Tibial artery (tissue), 4 donors: ENCODE measurements at regions not wholly inside any gene's neighbourhood (a gene's known extent, or its start where the extent isn't known, plus 50 kb on each side); places are given as distances from the start of the nearest gene placed in this dataset.

Experiments
- DNase-seq, 2 donors: peaks; one replicate each; pipeline ENCODE4 v3.0.0-alpha.2; 2019
- H3K27ac ChIP-seq, 2 donors: fragments of 200-600 bp; sonication (generic) in 1 of 2; 1 replicate in 1 of 2; 2 replicates in 1 of 2; pipeline ENCODE4 v1.5.1; 2018 to 2019; ENCODE audit warnings: mild to moderate bottlenecking in 1 of 2
- H3K27me3 ChIP-seq, 2 donors: fragments of 200-600 bp; sonication (generic) in 1 of 2; one replicate each; pipeline versions ENCODE4 v1.5.1 to v1.6.0; 2016 to 2019
- H3K36me3 ChIP-seq, 3 donors: fragments of 200-600 bp; sonication (generic) in 2 of 3; one replicate each; pipeline ENCODE4 v1.5.1; 2016 to 2019; ENCODE audit warnings: mild to moderate bottlenecking in 2 of 3
- H3K4me1 ChIP-seq, 4 donors: fragments of 200-600 bp; sonication (generic) in 2 of 4; 1 replicate in 3 of 4; 2 replicates in 1 of 4; pipeline ENCODE4 v1.5.1; 2016 to 2019
- H3K4me3 ChIP-seq, 2 donors: fragments of 200-600 bp; sonication (generic) in 1 of 2; 1 replicate in 1 of 2; 2 replicates in 1 of 2; pipeline ENCODE4 v1.5.1; 2018 to 2019; ENCODE audit warnings: mild to moderate bottlenecking in 2 of 2
- H3K9me3 ChIP-seq, 3 donors: fragments of 200-600 bp; sonication (generic) in 1 of 3; one replicate each; pipeline ENCODE4 v1.5.1; 2016 to 2019
- intact Hi-C: fragments of 100-400 bp; cut with DNase I; formaldehyde crosslinking; loops from one replicate; pipeline ENCODE4 v1.15.0; 2023; ENCODE audit warnings: low total_unique reads
- TF ChIP-seq, protein P1 (sequence below), 2 experiments: fragments of 200-600 bp in 1 of 2; fragments of 450-650 bp in 1 of 2; IDR thresholded peaks; one replicate each; pipeline ENCODE4 v1.5.1; 2017 to 2019; ENCODE audit warnings: antibody characterized with exemption in 2 of 2, mild to moderate bottlenecking in 1 of 2, moderate library complexity in 1 of 2

GRCh38 chr6:102986086-102986485, 1592.6 kb downstream of the GRIK2 start:
- DNase-seq: no peak
- intact Hi-C loops: no loop called here
- Histone ChIP-seq H3K4me3 (no peak overlapping the region), H3K4me1 (no peaks in the 10 kb centered on the region), H3K9me3 (no peaks in the 10 kb centered on the region), H3K36me3 (no peaks in the 10 kb centered on the region), H3K27ac (no peak overlapping the region), H3K27me3 (no peaks in the 10 kb centered on the region)
- TF ChIP-seq, protein P1, sequence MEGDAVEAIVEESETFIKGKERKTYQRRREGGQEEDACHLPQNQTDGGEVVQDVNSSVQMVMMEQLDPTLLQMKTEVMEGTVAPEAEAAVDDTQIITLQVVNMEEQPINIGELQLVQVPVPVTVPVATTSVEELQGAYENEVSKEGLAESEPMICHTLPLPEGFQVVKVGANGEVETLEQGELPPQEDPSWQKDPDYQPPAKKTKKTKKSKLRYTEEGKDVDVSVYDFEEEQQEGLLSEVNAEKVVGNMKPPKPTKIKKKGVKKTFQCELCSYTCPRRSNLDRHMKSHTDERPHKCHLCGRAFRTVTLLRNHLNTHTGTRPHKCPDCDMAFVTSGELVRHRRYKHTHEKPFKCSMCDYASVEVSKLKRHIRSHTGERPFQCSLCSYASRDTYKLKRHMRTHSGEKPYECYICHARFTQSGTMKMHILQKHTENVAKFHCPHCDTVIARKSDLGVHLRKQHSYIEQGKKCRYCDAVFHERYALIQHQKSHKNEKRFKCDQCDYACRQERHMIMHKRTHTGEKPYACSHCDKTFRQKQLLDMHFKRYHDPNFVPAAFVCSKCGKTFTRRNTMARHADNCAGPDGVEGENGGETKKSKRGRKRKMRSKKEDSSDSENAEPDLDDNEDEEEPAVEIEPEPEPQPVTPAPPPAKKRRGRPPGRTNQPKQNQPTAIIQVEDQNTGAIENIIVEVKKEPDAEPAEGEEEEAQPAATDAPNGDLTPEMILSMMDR (IDR thresholded peaks at IDR 0.05): no peak

- H3K9me3 ChIP-seq: no peaks in the 10 kb centered on the region
- TF ChIP-seq, protein P1 (IDR thresholded peaks at IDR 0.05): no peak
- no peak for DNase-seq
- intact Hi-C loops: no loop called here
- no peaks in the 10 kb centered on the region for H3K36me3 ChIP-seq
- H3K27ac ChIP-seq: no peak overlapping the region
- no peak overlapping the region for H3K4me3 ChIP-seq
- H3K27me3 ChIP-seq: no peaks in the 10 kb centered on the region
- H3K4me1 ChIP-seq: no peaks in the 10 kb centered on the region
Measured at GRCh38 chr6:102984357-102984756, 1590.8 kb downstream of the GRIK2 start.

- no peak for DNase-seq
- intact Hi-C loops: no loop called here
- Histone ChIP-seq H3K4me3 (no peak overlapping the region), H3K27me3 (no peaks in the 10 kb centered on the region), H3K4me1 (no peaks in the 10 kb centered on the region), H3K9me3 (no peaks in the 10 kb centered on the region), H3K36me3 (no peaks in the 10 kb centered on the region), H3K27ac (no peak overlapping the region)
- TF ChIP-seq, protein P1 (IDR thresholded peaks at IDR 0.05): no peak
Measured at GRCh38 chr6:102981490-102982015, 1588.0 kb downstream of the GRIK2 start.

- Histone ChIP-seq H3K9me3 (no peaks in the 10 kb centered on the region), H3K36me3 (no peaks in the 10 kb centered on the region), H3K4me1 (no peaks in the 10 kb centered on the region), H3K27me3 (no peaks in the 10 kb centered on the region), H3K27ac (no peak overlapping the region), H3K4me3 (no peak overlapping the region)
- TF ChIP-seq, protein P1 (IDR thresholded peaks at IDR 0.05): no peak
- intact Hi-C loops: no loop called here
- DNase-seq: no peak
Measured at GRCh38 chr6:102980951-102981350, 1587.4 kb downstream of the GRIK2 start.

DNA sequence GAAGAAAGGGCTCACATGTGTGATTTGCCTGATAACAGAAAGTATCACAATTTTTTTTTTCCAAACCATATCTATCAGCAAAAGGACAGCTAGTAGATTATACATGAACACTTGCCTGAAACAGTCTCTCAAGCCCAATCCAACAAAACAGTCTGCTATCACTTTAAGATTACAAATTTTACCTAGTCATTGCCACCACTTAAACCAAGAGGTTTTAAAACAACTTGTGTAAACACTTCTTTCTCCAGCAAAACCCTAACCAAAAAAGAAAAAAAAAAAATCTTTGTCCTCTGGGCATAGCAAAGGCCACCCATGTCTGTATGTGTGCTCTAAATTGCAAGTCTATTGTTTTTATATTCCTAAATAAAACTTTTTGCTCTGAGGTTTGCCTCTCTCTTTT, 1568.4 kb downstream of the GRIK2 start:
- Histone ChIP-seq H3K4me1 (no peaks in the 10 kb centered on the region), H3K4me3 (no peak overlapping the region), H3K36me3 (no peaks in the 10 kb centered on the region), H3K9me3 (no peaks in the 10 kb centered on the region), H3K27me3 (no peaks in the 10 kb centered on the region), H3K27ac (no peak overlapping the region)
- TF ChIP-seq, protein P1 (IDR thresholded peaks at IDR 0.05): no peak
- intact Hi-C loops: no loop called here
- no peak for DNase-seq

- TF ChIP-seq, protein P1 (IDR thresholded peaks at IDR 0.05): no peak
- Histone ChIP-seq H3K27me3 (no peaks in the 10 kb centered on the region), H3K4me3 (no peak overlapping the region), H3K27ac (no peak overlapping the region), H3K4me1 (no peaks in the 10 kb centered on the region), H3K36me3 (no peaks in the 10 kb centered on the region), H3K9me3 (no peaks in the 10 kb centered on the region)
- no peak for DNase-seq
- intact Hi-C loops: no loop called here
Measured at GRCh38 chr6:102950967-102951366, 1557.5 kb downstream of the GRIK2 start.
